ENCODE measurements at regions not wholly inside any gene's neighbourhood (a gene's known extent, or its start where the extent isn't known, plus 50 kb on each side); places are given as distances from the start of the nearest gene placed in this dataset.
A peak's percentile ranks its signal among the peaks of the same experiment; 100 is the strongest.
"Not testable (repeated sequence)": the region's sequence is repeated elsewhere in the genome, so short reads cannot be mapped to it uniquely, and the experiment has no call there.

- no peaks in the 10 kb centered on the region for H3K9me3 ChIP-seq (ENCODE audit: control insufficient read depth, insufficient read depth, low read depth, low read length)
- ChIA-PET CTCF (interaction anchor here (0.6 to 1.3 kb wide), 4 partner anchors 10 to 163 kb away, joined by 3 to 7 read pairs (median 3); no protein-coding TSS in a partner anchor), POLR2A (no interaction called here)
- no peaks in the 10 kb centered on the region for H3K4me1 ChIP-seq (ENCODE audit: control insufficient read depth, insufficient read depth, low read length)
- no peaks in the 10 kb centered on the region for H3K36me3 ChIP-seq (ENCODE audit: control insufficient read depth in 2 of 2, insufficient read depth in 1 of 2, low read length in 2 of 2)
- no peak overlapping the region for H3K4me3 ChIP-seq (ENCODE audit: low read depth, low read length)
- no peak for TF ChIP-seq ZBTB49 (tag by site-specific recombination; IDR thresholded peaks at IDR 0.05; ENCODE audit: low read depth)
- 0 out of 2 replicates have a peak, but pooled peaks have one; percentile 2 for TF ChIP-seq ZNF677 (tag by site-specific recombination; IDR thresholded peaks at IDR 0.05)
- no peak overlapping the region for H3K27ac ChIP-seq (ENCODE audit: extremely low read depth, low read depth, low read length)
Measured at GRCh38 chr19:28135825-28136224, 1077.1 kb downstream of the UQCRFS1 start.

GRCh38 chr19:28134311-28134710 is 1078.6 kb downstream of the UQCRFS1 start:
- TF ChIP-seq ZNF174 (tag by site-specific recombination; IDR thresholded peaks at IDR 0.05) (no peak), ZNF324 (tag by site-specific recombination; IDR thresholded peaks at IDR 0.05) (no peak), ZNF777 (tag by site-specific recombination; IDR thresholded peaks at IDR 0.05; ENCODE audit: borderline replicate concordance) (no peak), ZNF623 (tag by site-specific recombination; IDR thresholded peaks at IDR 0.05) (no peak), ZNF544 (tag by site-specific recombination; IDR thresholded peaks at IDR 0.05) (no peak), ZNF48 (tag by site-specific recombination; IDR thresholded peaks at IDR 0.05) (no peak), ZNF114 (tag by site-specific recombination; IDR thresholded peaks at IDR 0.05) (no peak), ZNF596 (tag by site-specific recombination; IDR thresholded peaks at IDR 0.05) (no peak), YY2 (tag by site-specific recombination; IDR thresholded peaks at IDR 0.05) (no peak), ZNF138 (tag by site-specific recombination; IDR thresholded peaks at IDR 0.05; ENCODE audit: borderline replicate concordance) (no peak), ZSCAN4 (tag by site-specific recombination; IDR thresholded peaks at IDR 0.05) (no peak), ZNF274 (IDR thresholded peaks at IDR 0.05; ENCODE audit: low read length) (no peak), ZNF274 (tag by site-specific recombination; IDR thresholded peaks at IDR 0.05; ENCODE audit: borderline replicate concordance) (no peak), HOXC10 (CRISPR knock-in tag; IDR thresholded peaks at IDR 0.05) (no peak), KLF8 (tag by site-specific recombination; IDR thresholded peaks at IDR 0.05) (no peak)
- TF ChIP-seq, protein P1, sequence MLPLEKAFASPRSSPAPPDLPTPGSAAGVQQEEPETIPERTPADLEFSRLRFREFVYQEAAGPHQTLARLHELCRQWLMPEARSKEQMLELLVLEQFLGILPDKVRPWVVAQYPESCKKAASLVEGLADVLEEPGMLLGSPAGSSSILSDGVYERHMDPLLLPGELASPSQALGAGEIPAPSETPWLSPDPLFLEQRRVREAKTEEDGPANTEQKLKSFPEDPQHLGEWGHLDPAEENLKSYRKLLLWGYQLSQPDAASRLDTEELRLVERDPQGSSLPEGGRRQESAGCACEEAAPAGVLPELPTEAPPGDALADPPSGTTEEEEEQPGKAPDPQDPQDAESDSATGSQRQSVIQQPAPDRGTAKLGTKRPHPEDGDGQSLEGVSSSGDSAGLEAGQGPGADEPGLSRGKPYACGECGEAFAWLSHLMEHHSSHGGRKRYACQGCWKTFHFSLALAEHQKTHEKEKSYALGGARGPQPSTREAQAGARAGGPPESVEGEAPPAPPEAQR (tag by site-specific recombination; IDR thresholded peaks at IDR 0.05), result no peak
- TF ChIP-seq, protein P2, sequence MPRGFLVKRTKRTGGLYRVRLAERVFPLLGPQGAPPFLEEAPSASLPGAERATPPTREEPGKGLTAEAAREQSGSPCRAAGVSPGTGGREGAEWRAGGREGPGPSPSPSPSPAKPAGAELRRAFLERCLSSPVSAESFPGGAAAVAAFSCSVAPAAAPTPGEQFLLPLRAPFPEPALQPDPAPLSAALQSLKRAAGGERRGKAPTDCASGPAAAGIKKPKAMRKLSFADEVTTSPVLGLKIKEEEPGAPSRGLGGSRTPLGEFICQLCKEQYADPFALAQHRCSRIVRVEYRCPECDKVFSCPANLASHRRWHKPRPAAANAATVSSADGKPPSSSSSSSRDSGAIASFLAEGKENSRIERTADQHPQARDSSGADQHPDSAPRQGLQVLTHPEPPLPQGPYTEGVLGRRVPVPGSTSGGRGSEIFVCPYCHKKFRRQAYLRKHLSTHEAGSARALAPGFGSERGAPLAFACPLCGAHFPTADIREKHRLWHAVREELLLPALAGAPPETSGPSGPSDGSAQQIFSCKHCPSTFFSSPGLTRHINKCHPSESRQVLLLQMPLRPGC (tag by site-specific recombination; IDR thresholded peaks at IDR 0.05), result no peak
- TF ChIP-seq, protein P3, sequence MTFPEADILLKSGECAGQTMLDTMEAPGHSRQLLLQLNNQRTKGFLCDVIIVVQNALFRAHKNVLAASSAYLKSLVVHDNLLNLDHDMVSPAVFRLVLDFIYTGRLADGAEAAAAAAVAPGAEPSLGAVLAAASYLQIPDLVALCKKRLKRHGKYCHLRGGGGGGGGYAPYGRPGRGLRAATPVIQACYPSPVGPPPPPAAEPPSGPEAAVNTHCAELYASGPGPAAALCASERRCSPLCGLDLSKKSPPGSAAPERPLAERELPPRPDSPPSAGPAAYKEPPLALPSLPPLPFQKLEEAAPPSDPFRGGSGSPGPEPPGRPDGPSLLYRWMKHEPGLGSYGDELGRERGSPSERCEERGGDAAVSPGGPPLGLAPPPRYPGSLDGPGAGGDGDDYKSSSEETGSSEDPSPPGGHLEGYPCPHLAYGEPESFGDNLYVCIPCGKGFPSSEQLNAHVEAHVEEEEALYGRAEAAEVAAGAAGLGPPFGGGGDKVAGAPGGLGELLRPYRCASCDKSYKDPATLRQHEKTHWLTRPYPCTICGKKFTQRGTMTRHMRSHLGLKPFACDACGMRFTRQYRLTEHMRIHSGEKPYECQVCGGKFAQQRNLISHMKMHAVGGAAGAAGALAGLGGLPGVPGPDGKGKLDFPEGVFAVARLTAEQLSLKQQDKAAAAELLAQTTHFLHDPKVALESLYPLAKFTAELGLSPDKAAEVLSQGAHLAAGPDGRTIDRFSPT (tag by site-specific recombination; IDR thresholded peaks at IDR 0.05), result no peak
- Histone ChIP-seq H3K9me3 (ENCODE audit: control insufficient read depth, insufficient read depth, low read depth, low read length) (no peaks in the 10 kb centered on the region), H3K4me1 (ENCODE audit: control insufficient read depth, insufficient read depth, low read length) (peaks cover 11% of the 10 kb centered on the region), H3K4me3 (ENCODE audit: low read depth, low read length) (no peak overlapping the region), H3K27ac (ENCODE audit: extremely low read depth, low read depth, low read length) (no peak overlapping the region), H3K36me3 (ENCODE audit: control insufficient read depth in 2 of 2, insufficient read depth in 1 of 2, low read length in 2 of 2) (no peaks in the 10 kb centered on the region)
- ChIA-PET POLR2A (no interaction called here), CTCF (interaction anchor here (0.9 kb wide), 1 partner anchor 110 kb away, joined by 3 read pairs; no protein-coding TSS in a partner anchor)

GRCh38 chr19:28130881-28131280 is 1082.1 kb downstream of the UQCRFS1 start:
- H3K36me3 ChIP-seq (ENCODE audit: control insufficient read depth in 2 of 2, insufficient read depth in 1 of 2, low read length in 2 of 2); H3K4me3 ChIP-seq (ENCODE audit: low read depth, low read length); H3K27ac ChIP-seq (ENCODE audit: extremely low read depth, low read depth, low read length); H3K9me3 ChIP-seq (ENCODE audit: control insufficient read depth, insufficient read depth, low read depth, low read length); CTCF ChIA-PET; POLR2A ChIA-PET: not testable (repeated sequence)
- peaks cover 16% of the 10 kb centered on the region for H3K4me1 ChIP-seq (ENCODE audit: control insufficient read depth, insufficient read depth, low read length)
